AG04450 (cell line): ENCODE measurements at regions not wholly inside any gene's neighbourhood (a gene's known extent, or its start where the extent isn't known, plus 50 kb on each side); places are given as distances from the start of the nearest gene placed in this dataset.

Experiments used
- CTCF ChIA-PET: fragments of 300-600, 350-600 bp; formaldehyde crosslinking; extraction: SDS; loops from one replicate; lab custom pipeline; 2022; ENCODE audit warnings: antibody characterized with exemption, inconsistent platforms; lab: Charles Lee
- POLR2A ChIA-PET: fragments of 350-600 bp; formaldehyde crosslinking; extraction: SDS; loops from one replicate; lab custom pipeline; 2021; ENCODE audit warnings: antibody characterized with exemption, inconsistent platforms; lab: Yijun Ruan, JAX
- DNase-seq: peaks from one replicate; pipeline ENCODE4 v3.0.0-alpha.2; 2011; ENCODE audit warnings: low read depth, low spot score
- H3K27ac ChIP-seq: one replicate; pipeline ENCODE4 v1.5.1; 2012; ENCODE audit warnings: low read depth, low read length, control low read depth
- H3K27me3 ChIP-seq: one replicate; pipeline ENCODE4 v1.6.0; 2012; ENCODE audit warnings: low read length; ENCODE audit not compliant: control insufficient read depth, insufficient read depth
- H3K4me3 ChIP-seq: 2 replicates; pipeline ENCODE4 v1.5.1; 2011; ENCODE audit warnings: mild to moderate bottlenecking, low read depth, low read length, control low read depth
- H3K9me3 ChIP-seq: 2 replicates; pipeline ENCODE4 v1.5.1; 2012; ENCODE audit warnings: low read length; ENCODE audit not compliant: control insufficient read depth, insufficient read depth
- TF ChIP-seq, protein P1 (sequence below): IDR thresholded peaks from 2 replicates; pipeline ENCODE4 v1.5.1; 2011; ENCODE audit warnings: low read depth, low read length, control low read depth, inconsistent platforms

DNA sequence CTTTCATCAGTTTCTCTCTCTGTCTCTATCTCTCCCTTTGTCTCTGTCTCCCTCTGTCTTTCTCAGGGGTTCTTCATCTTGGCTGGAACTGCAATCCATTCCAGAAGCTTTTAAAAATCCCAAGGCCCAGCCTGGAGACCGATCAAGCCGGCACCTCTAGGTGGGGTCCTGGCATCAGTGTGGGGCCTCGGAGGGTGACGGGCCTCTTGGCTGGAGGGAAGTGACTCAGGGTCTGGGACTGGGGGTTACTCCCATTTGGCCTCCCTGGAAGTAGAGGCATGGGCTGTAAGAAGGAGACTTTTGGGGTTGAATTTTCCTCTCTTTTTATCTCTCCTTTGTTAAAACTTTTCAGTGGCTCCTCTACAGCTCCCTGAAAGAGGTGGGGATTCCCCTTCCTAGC is 52.8 kb upstream of the OTOF start:
- CTCF ChIA-PET = no interaction called here
- TF ChIP-seq, protein P1, sequence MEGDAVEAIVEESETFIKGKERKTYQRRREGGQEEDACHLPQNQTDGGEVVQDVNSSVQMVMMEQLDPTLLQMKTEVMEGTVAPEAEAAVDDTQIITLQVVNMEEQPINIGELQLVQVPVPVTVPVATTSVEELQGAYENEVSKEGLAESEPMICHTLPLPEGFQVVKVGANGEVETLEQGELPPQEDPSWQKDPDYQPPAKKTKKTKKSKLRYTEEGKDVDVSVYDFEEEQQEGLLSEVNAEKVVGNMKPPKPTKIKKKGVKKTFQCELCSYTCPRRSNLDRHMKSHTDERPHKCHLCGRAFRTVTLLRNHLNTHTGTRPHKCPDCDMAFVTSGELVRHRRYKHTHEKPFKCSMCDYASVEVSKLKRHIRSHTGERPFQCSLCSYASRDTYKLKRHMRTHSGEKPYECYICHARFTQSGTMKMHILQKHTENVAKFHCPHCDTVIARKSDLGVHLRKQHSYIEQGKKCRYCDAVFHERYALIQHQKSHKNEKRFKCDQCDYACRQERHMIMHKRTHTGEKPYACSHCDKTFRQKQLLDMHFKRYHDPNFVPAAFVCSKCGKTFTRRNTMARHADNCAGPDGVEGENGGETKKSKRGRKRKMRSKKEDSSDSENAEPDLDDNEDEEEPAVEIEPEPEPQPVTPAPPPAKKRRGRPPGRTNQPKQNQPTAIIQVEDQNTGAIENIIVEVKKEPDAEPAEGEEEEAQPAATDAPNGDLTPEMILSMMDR = no peak
- no peak for DNase-seq

GRCh38 chr2:26530240-26530540 is 52.3 kb upstream of the OTOF start:
- ChIA-PET POLR2A (interaction anchor here (0.6 kb wide), 1 partner anchor 22 kb away, joined by 3 read pairs; no protein-coding TSS in a partner anchor), CTCF (no interaction called here)
- Histone ChIP-seq H3K27ac (no peak overlapping the region), H3K27me3 (peaks cover 30% of the 10 kb centered on the region), H3K9me3 (no peaks in the 10 kb centered on the region; the same call in 1 of the 2 replicates), H3K4me3 (no peak overlapping the region)
- TF ChIP-seq, protein P1 = no peak
- no peak for DNase-seq

More for the DNA sequence above, 52.8 kb upstream of the OTOF start:
- H3K27ac ChIP-seq = no peak overlapping the region
- no peaks in the 10 kb centered on the region; the same call in 1 of the 2 replicates for H3K9me3 ChIP-seq
- POLR2A ChIA-PET = no interaction called here
- no peak overlapping the region for H3K4me3 ChIP-seq
- peaks cover 33% of the 10 kb centered on the region for H3K27me3 ChIP-seq

DNA sequence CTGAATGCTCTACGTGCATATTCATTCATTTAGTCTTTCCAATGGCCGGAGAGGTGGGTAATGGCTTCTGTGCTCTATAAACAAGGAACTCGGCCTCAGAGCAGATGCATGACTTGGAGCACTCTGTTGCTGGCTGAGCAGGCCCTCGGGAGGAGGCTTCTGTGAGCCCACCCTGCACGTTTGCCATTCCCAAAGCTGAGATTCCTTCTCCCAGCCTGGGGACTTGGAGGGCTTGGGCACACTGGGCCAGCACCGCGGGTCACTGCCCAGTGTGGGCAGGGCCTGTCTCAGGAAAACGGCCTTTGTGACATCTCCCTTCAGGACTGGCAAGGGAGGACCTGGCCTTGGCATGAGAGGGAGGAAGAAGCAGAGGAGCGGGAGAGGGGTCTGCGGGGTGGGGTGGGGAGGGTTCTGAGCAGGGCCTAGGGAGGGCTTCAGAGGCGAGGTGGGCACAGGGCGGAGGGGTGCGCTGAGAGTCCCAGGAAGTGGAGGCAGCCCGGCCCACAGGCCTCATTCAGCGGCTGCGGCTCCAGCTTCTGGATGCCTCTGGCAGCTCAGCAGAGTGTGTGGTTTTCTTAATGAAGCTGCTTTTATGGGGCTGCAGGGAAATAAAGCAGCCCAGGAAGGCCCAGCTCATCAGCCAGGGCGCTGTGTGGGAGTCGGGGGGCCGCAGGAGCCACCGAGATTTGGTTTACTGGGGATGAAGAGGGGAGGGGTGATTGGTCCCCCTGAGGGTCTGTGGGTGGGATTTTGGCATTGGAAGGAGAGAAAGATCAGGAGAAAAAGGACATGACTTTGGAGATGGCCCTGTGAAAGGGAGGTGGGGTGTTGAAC is 51.7 kb upstream of the OTOF start:
- DNase-seq = no peak
- Histone ChIP-seq H3K9me3 (no peaks in the 10 kb centered on the region; the same call in 1 of the 2 replicates), H3K27ac (no peak overlapping the region), H3K27me3 (peaks cover 27% of the 10 kb centered on the region), H3K4me3 (no peak overlapping the region)
- ChIA-PET POLR2A (interaction anchor here (0.6 kb wide), 1 partner anchor 23 kb away, joined by 3 read pairs; no protein-coding TSS in a partner anchor), CTCF (no interaction called here)
- TF ChIP-seq, protein P1 = no peak

DNA sequence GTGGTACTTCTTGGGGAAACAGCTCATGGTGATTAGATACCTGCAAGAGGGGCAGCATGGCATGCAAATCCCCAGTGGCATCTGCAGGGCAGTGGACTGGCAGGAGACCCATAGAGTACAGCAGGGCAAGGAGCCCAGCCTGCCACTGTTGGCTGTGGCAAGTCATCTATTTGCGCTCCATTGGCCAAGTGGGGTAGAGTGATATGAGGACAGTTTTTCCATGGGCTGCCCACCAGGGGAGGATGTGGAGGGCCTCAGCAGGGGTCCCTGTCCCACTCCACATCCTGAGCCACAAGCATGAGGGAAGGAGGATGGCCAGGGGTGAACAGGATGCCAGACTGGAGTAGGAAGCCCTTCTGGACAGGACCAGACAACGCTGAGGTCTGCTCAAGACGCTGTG is 50.9 kb upstream of the OTOF start:
- Histone ChIP-seq H3K9me3 (no peaks in the 10 kb centered on the region; the same call in 1 of the 2 replicates), H3K27me3 (peaks cover 29% of the 10 kb centered on the region), H3K4me3 (no peak overlapping the region), H3K27ac (no peak overlapping the region)
- POLR2A ChIA-PET = no interaction called here
- CTCF ChIA-PET = no interaction called here
- TF ChIP-seq, protein P1 = no peak
- no peak for DNase-seq
